Mesenteric fat pad (tissue), 1 donor: ENCODE measurements at regions not wholly inside any gene's neighbourhood (a gene's known extent, or its start where the extent isn't known, plus 50 kb on each side); places are given as distances from the start of the nearest gene placed in this dataset.
"Not testable (repeated sequence)": the region's sequence is repeated elsewhere in the genome, so short reads cannot be mapped to it uniquely, and the experiment has no call there.

ENCODE experiments used
- DNase-seq: peaks from one replicate; pipeline ENCODE4 v3.0.0-alpha.2; 2020; ENCODE audit warnings: low spot score
- donor health status: DM: yes; HTN: yes; CAD: no.

GRCh38 chr2:87428452-87429130 lies 319.3 kb upstream of the PLGLB2 start:
- not testable (repeated sequence) for DNase-seq

GRCh38 chr2:87429206-87429930 lies 318.5 kb upstream of the PLGLB2 start:
- not testable (repeated sequence) for DNase-seq

GRCh38 chr2:87429931-87430275 lies 318.0 kb upstream of the PLGLB2 start:
- not testable (repeated sequence) for DNase-seq

- DNase-seq = not testable (repeated sequence)
Observed at GRCh38 chr2:87431051-87431450, 316.8 kb upstream of the PLGLB2 start.

- DNase-seq = not testable (repeated sequence)
Observed at GRCh38 chr2:87432711-87433453, 315.0 kb upstream of the PLGLB2 start.

GRCh38 chr2:87436007-87436406 lies 311.9 kb upstream of the PLGLB2 start:
- not testable (repeated sequence) for DNase-seq

- not testable (repeated sequence) for DNase-seq
Observed at GRCh38 chr2:87437701-87438260, 310.1 kb upstream of the PLGLB2 start.

- not testable (repeated sequence) for DNase-seq
Observed at GRCh38 chr2:87438780-87439454, 309.0 kb upstream of the PLGLB2 start.

- DNase-seq = not testable (repeated sequence)
Observed at GRCh38 chr2:87439617-87440204, 308.2 kb upstream of the PLGLB2 start.

GRCh38 chr2:87440650-87441049 lies 307.2 kb upstream of the PLGLB2 start:
- not testable (repeated sequence) for DNase-seq

- not testable (repeated sequence) for DNase-seq
Observed at GRCh38 chr2:87441375-87441774, 306.5 kb upstream of the PLGLB2 start.

GRCh38 chr2:87442983-87443577 lies 304.8 kb upstream of the PLGLB2 start:
- DNase-seq = not testable (repeated sequence)

- not testable (repeated sequence) for DNase-seq
Observed at GRCh38 chr2:87444951-87445350, 302.9 kb upstream of the PLGLB2 start.

- not testable (repeated sequence) for DNase-seq
Observed at GRCh38 chr2:87445613-87446312, 302.1 kb upstream of the PLGLB2 start.

GRCh38 chr2:87446313-87446696 lies 301.6 kb upstream of the PLGLB2 start:
- not testable (repeated sequence) for DNase-seq

- not testable (repeated sequence) for DNase-seq
Observed at GRCh38 chr2:87449462-87449980, 298.4 kb upstream of the PLGLB2 start.

GRCh38 chr2:87452193-87452592 lies 295.7 kb upstream of the PLGLB2 start:
- DNase-seq = not testable (repeated sequence)

GRCh38 chr2:87452861-87453260 lies 295.0 kb upstream of the PLGLB2 start:
- DNase-seq = not testable (repeated sequence)

GRCh38 chr2:87453965-87454364 lies 293.9 kb upstream of the PLGLB2 start:
- not testable (repeated sequence) for DNase-seq
